ENCODE measurements at regions not wholly inside any gene's neighbourhood (a gene's known extent, or its start where the extent isn't known, plus 50 kb on each side); places are given as distances from the start of the nearest gene placed in this dataset.

DNA sequence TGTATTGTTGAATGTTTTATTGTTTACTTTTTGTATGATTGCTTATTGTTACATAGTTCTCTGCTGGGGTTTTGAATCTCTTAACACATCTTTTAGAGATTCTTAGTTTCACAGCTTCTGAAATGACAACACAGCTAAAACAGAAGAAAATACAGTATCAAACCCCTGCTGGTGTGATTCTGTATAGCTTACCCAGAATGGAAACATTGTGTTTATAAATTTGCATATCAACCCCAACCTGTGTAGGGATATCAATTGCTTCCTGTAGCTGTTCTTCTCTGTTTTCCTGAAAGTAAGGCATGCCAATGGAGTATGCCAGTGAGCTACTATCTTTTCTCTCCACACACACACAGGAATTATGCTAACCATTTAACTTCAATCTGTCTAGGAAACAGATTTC, 64.3 kb upstream of the ID4 start:
- DNase-seq, result no peak

DNA sequence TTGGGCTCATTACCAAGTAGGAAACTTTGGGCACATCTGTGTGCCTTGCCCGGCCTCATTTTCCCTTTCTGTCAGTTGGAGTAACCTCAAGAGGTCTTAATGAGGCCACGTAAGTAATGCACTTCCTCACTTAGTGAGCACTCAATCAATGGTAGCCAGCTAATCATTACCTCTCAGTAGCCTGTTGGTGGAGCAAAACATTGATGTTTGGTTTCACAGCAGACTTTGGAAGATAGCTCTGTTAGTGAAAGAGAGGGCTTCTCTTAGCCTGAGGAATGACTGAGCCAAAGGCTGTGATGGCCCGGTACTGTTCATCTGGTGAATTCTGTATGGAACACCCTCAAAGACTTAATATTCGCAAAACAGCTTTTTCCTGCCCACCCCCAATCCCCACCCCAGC, 55.9 kb upstream of the ID4 start:
- DNase-seq, result no peak

DNA sequence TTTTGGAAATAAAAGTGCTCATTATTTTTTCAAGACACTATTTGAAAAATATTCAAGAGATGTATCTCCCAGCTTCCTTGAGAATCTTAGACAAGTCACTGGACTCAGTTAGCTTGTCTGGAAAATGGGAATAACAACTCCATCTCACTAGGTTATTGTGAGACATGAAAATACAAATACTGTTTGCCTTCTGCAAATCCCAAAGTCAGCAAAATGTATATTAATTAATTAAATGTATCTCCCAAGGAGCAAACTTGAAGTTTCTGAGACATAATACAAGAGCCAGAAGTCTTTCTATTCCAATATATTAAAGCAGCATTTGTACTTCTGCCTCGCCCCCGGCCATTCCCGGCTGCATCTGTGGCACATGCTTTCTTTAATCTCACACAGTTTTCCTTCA, 54.6 kb upstream of the ID4 start:
- no peak for DNase-seq
